Motor neuron (in vitro differentiated cells): ENCODE measurements at regions not wholly inside any gene's neighbourhood (a gene's known extent, or its start where the extent isn't known, plus 50 kb on each side); places are given as distances from the start of the nearest gene placed in this dataset.

Experiments used
- ATAC-seq, 8 experiments: fragments of 200-7000 bp; cut with Tn5 transposase; replicated peaks in 6 of 8; 2 replicates each; pipeline ENCODE4 v1.8.0; 2021; ENCODE audit warnings: mild to moderate bottlenecking in 8 of 8, moderate library complexity in 8 of 8
- H3K27ac ChIP-seq, 2 donors: fragments of 250-450 bp; sonication (Bioruptor Pico); 2 replicates each; pipeline ENCODE4 v1.9.0; 2021; ENCODE audit warnings: antibody characterized with exemption in 2 of 2, mild to moderate bottlenecking in 2 of 2, moderate library complexity in 1 of 2
- H3K4me1 ChIP-seq, 2 donors: fragments of 250-450 bp; sonication (Bioruptor Pico); replicated peaks in 1 of 2; 2 replicates each; pipeline ENCODE4 v1.6.1; 2021; ENCODE audit warnings: antibody characterized with exemption in 2 of 2, mild to moderate bottlenecking in 2 of 2, moderate library complexity in 1 of 2
- H3K4me3 ChIP-seq, 5 donors: fragments of 250-450 bp; sonication (Bioruptor Pico); 2 replicates each; pipeline ENCODE4 v1.9.0; 2021; ENCODE audit warnings: antibody characterized with exemption in 5 of 5, mild to moderate bottlenecking in 5 of 5, moderate library complexity in 4 of 5
- WGBS, 10 experiments: fragments of 450-650 bp; shearing (Covaris generic); methylation state at CpG; one replicate each; pipeline ENCODE4 v1.0.0; 2022; 5-methylcytosine and 5-hydroxymethylcytosine counted together
- in situ Hi-C, 9 experiments: fragments of 400-800 bp; cut with MboI; loops; one replicate each; pipeline ENCODE4 v1.15.0; 2021; ENCODE audit warnings: low sequenced_read_pairs in 9 of 9, low pct_unique_long_range_greater_than_20kb in 2 of 9; ENCODE audit not compliant: unreplicated experiment in 9 of 9

DNA sequence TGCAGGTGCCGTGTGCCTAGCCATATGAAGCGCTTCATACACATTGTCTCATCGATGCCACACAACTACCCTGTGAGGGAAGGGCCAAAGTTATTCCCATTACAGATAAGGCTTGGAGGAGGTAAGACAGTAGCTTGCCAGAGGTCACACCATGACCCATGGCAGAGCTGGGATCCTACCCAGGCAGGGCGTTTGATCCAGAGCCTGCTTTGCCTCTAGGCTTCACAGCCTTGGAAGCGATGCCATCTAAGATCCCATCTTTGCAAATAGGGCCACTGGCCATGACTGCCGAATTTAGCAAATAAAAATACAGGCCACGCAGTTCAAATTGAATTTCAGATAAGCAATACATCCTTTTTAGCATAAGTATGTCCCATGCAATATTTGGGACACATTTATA is 358.2 kb downstream of the BCOR start:
- Histone ChIP-seq H3K27ac (no peak overlapping the region), H3K4me3 (no peak overlapping the region), H3K4me1 (peaks cover 6 to 7% of the 10 kb centered on the region in 2 donors)
- no peak for ATAC-seq
- WGBS, 10 experiments: 41 to 46% methylated on average over 3 to 5 of the region's 7 CpGs; no CpG with 5 or more reads in 8 of the 10 experiments
- in situ Hi-C loops: no loop called here

DNA sequence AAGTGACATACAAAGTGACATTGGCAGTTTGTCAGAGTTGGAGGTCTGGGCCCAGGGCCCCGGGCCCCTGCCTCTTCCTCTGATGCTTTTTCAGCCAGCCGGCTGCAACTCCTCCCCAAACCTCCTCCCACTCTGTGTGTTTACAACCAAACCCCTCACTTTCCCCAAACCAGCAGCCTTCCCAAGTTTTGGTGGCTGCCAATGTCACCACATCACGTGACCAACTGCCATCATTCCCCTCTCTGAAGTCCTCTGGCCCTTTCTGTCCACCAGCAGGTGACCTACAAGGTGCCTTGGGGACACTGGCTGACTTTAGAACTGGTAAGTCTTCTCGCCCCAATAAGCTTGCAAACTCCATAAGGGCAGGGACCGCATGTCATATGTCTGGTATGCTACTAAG is 357.7 kb downstream of the BCOR start:
- ATAC-seq: no peak
- peaks cover under 1 to 5% of the 10 kb centered on the region in 2 donors for H3K4me1 ChIP-seq
- H3K27ac ChIP-seq: no peak overlapping the region
- in situ Hi-C loops: no loop called here
- WGBS, 10 experiments: 40 to 42% methylated on average over 1 to 5 of the region's 5 CpGs; no CpG with 5 or more reads in 8 of the 10 experiments
- no peak overlapping the region for H3K4me3 ChIP-seq

DNA sequence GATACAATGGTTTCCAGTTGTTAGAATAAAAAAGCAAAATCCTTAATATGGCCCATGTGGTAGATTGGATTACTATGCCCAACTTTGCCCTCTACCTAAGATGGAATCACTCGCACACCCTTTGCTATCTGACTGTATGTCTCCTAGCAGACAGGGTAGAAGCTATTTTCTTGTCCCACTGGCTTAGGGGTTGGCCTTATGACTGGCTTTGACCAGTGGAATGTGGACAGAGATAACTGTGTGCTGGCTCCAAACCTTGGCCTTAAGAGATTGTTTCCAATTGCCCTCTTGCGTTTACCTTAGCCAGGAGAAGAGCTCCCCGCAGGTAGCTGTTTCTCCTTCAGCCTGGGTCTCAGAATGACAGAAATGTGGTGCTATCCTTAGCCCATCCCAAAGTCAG is 355.9 kb downstream of the BCOR start:
- Histone ChIP-seq H3K4me1 (no peaks in the 10 kb centered on the region), H3K27ac (no peak overlapping the region), H3K4me3 (no peak overlapping the region)
- in situ Hi-C loops: no loop called here
- 53 to 100% (median 89%) methylated on average over 1 to 3 of the region's 3 CpGs; no CpG with 5 or more reads in 6 of the 10 experiments for WGBS, 10 experiments
- ATAC-seq: no peak

DNA sequence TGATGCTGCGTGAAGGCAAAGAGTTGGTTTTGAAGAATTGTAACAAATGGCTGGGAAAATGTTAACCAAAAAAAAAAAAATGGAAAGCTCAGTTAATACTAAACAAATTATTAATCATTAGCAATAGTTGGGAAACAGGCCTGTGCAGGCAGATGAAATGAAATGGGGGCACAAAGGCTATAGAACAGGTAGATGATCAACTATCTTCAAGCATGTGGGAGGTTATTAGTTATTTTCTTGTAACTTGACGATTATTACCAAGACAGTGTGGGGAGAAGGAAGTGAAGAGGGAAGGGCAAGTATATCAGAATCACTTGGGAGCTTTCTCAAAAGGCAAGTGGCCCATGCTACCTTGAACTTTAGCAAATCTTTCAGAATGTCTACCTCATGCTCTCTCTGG is 351.9 kb downstream of the BCOR start:
- no peak overlapping the region for H3K4me3 ChIP-seq
- WGBS, 10 experiments: 50 to 100% (median 92%) methylated on average over 1 to 2 of the region's 2 CpGs; no CpG with 5 or more reads in 4 of the 10 experiments
- ATAC-seq: no peak
- in situ Hi-C loops: no loop called here
- no peaks in the 10 kb centered on the region for H3K4me1 ChIP-seq
- H3K27ac ChIP-seq: no peak overlapping the region

DNA sequence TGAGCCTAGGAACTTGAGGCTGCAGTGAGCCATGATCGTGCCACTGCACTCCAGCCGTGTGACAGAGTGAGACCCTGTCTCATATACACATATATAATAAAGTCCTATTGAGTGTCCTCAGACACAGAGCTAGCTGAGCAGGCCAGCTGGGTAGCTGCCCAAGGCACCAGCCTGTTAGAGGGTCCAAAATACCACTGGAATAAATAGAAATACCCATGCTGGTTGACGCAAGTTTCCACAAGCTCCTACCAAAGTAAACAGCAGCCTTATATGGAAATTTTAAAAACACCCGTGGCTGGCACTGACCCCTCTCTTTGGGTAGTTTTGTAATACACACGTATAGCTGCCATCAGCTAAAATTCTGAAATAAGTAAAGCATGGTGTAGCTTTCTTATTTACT is 348.6 kb downstream of the BCOR start:
- Histone ChIP-seq H3K4me1 (no peaks in the 10 kb centered on the region), H3K27ac (no peak overlapping the region), H3K4me3 (no peak overlapping the region)
- in situ Hi-C loops: no loop called here
- ATAC-seq: no peak
- 0 to 100% (median 52%) methylated on average over 1 to 3 of the region's 5 CpGs; no CpG with 5 or more reads in 7 of the 10 experiments for WGBS, 10 experiments

DNA sequence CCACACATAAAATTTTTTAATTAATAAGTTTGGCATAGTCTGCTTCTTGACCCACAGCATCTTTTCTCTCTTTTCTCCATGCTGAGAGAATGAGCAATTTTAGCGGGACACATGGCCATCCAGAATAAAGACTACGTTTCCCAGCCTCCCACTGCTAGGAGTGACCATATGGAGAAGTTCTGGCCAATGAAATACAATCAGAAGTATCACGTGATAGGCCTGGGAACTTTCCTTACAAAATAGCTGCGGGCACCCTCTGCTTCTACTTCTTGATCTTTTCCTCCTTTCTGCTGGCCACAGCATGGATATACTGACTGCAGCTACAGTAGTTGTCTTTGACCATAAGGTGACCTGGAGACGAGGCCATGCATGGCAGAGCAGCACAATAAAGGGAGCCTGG is 348.0 kb downstream of the BCOR start:
- Histone ChIP-seq H3K4me3 (no peak overlapping the region), H3K4me1 (peaks cover under 1 to 4% of the 10 kb centered on the region in 2 donors), H3K27ac (no peak overlapping the region)
- in situ Hi-C loops: no loop called here
- ATAC-seq: peak in 1 of 8 experiments; percentile 30
- WGBS, 10 experiments: 40 to 100% (median 42%) methylated on average over 1 to 4 of the region's 5 CpGs; no CpG with 5 or more reads in 5 of the 10 experiments

DNA sequence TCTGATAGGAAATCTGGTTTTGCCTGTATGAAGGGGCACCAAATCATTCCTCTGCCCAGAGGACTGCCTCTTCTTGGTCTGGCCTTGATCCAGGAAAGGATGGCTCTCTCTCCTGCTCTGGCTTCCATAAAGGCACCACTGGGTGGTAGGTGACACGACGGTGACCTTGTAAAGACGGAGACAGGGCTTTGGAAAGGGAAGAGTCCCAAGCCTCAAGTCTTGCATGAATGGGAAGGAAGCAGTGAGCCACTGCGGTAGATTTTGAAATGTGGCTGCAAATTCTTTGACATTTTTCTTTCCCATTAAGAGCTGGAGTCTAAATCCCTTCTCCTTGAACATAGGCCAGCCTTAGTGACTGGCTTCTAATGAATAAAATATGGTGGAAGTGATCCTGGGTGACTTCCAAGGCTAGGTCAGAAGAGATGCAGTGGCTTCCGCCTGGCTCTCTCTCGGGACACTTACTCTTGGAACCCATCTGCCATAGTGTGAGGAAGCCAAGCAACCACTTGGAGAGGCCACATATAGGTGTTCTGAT is 347.4 kb downstream of the BCOR start:
- Histone ChIP-seq H3K4me1 (peaks cover 6 to 10% of the 10 kb centered on the region in 2 donors), H3K4me3 (no peak overlapping the region), H3K27ac (no peak overlapping the region)
- ATAC-seq: no peak
- in situ Hi-C loops: no loop called here
- 20 to 100% (median 60%) methylated on average over 1 to 6 of the region's 6 CpGs; no CpG with 5 or more reads in 5 of the 10 experiments for WGBS, 10 experiments

DNA sequence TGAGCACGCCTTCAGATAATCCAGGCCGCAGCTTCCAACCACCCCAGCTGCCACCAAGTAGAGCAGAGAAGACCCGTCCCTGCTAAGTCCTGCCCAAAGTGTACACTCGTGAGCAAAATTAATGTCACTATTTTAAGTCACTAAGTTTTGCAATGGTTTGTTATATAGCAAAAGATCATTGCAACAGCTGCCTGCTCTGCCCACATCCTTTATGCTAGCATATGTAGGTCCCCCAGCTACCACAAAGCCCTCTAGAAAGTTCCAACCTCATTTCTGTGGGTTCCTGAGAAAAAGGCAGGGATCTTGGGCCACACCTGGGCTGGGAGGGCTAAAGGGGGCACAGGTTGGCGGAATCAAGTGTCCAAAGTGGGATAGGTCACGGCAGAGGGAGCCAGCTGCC is 346.9 kb downstream of the BCOR start:
- H3K27ac ChIP-seq: no peak overlapping the region
- in situ Hi-C loops: no loop called here
- no peak for ATAC-seq
- peaks cover 11 to 13% of the 10 kb centered on the region in 2 donors for H3K4me1 ChIP-seq
- H3K4me3 ChIP-seq: no peak overlapping the region
- WGBS, 10 experiments: 0 to 44% (median 17%) methylated on average over 1 of the region's 6 CpGs; no CpG with 5 or more reads in 7 of the 10 experiments

DNA sequence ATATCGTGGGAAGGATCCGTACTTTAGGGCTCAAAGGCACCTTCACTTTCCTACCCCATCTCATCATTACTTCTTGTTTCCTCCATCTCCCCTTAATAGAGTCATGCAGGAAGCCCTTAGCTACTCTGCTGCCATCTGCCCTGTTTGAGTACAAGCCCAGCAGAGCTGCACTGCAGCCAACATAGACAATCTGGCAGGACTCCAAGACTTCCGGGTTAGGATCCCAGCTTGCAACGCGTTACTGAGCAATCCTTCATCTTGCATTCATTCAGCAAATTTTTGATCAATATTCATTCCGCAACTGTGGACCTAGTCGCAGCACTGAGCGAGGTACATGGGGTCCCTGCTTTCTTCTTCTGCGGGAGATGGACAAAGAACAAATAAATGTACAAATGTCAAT is 344.9 kb downstream of the BCOR start:
- in situ Hi-C loops: no loop called here
- no peak for ATAC-seq
- Histone ChIP-seq H3K27ac (no peak overlapping the region), H3K4me1 (peaks cover 13 to 16% of the 10 kb centered on the region in 2 donors), H3K4me3 (no peak overlapping the region)
- 74 to 100% (median 84%) methylated on average over 2 to 9 of the region's 9 CpGs; no CpG with 5 or more reads in 6 of the 10 experiments for WGBS, 10 experiments

DNA sequence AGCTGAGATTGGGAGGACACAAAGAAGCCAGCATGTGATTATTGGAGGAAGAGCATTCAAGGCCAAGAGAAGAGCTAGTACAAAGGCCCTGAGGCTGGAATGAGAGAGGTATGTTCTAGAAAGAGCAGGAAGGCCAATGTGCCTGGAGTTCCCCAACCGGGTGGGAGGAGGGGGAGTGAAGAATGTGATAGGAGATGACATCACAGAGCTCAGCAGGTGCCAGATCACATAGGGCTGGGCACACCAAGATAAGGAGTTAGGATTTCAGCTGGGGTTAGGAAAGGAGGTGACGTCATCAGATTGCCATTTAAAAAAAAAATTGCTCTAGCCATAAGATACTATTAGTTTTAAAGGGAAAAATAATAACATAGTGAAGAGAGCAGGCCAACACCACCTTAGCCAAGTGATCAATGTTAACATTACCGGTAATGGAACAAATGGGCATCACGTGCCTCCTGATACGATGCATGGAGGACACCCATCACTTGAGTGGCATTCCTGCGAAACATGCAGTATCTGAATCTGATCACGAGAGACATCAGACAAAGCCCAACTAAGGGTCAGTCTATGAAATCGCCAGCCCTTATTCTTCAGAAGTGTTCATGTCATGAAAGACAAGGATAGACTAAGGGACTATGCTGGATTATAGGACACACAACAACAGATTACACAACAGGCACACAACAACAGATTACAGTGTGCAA is 344.3 kb downstream of the BCOR start:
- WGBS, 10 experiments: 65 to 100% (median 87%) methylated on average over 1 to 5 of the region's 8 CpGs; no CpG with 5 or more reads in 4 of the 10 experiments
- Histone ChIP-seq H3K4me1 (peaks cover 13 to 16% of the 10 kb centered on the region in 2 donors), H3K4me3 (no peak overlapping the region), H3K27ac (no peak overlapping the region)
- ATAC-seq: no peak
- in situ Hi-C loops: no loop called here

DNA sequence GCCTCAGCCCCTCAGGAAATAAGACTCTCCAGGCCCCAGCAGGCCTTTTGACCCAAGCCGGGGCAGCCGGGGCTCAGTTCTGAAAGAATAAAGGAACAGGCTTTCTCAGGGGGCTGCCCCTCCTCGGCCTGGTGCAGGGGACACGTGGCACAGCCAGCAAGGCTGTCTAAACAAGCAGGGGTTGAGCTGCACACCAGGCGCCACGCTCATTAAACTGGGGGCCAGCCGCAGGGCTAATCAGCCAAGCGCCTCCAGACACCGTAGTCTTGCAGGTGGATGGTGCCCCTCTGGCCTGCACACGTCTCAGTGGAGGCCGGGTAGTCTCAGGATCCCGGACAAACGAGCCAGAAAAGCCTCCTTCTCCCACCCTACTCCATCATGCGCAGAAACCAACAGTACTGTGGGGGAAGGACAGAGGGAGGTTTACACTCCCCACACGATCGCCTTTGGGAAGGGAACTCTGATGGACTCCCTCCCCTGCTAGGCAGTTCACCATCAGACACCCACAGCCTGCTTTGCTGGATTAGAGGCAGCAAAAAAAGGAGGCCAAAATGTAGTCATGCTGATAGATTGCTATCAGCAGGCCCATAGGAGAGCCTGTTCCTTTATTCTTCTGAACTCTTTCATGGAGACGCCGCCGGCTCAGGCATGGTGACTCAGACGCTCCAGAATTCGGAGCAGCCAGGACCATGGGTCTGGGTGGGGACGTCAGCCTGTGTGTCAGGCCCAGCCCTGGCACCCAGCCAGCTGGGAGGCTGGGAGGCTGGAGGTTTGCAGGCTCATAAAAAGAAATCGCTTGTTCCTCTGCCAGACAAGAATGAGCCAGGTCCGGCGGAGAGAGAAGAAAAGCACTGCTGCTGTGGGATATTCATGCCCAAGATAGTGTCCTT is 342.4 kb downstream of the BCOR start:
- in situ Hi-C loops: no loop called here
- Histone ChIP-seq H3K4me3 (no peak overlapping the region), H3K4me1 (peaks cover 17 to 24% of the 10 kb centered on the region in 2 donors), H3K27ac (peak overlapping the region in 1 of 2 donors; percentile 80)
- 0 to 40% methylated on average over 1 to 2 of the region's 25 CpGs; no CpG with 5 or more reads in 8 of the 10 experiments for WGBS, 10 experiments
- peak; percentile 81 to 96 (median 88) for ATAC-seq

DNA sequence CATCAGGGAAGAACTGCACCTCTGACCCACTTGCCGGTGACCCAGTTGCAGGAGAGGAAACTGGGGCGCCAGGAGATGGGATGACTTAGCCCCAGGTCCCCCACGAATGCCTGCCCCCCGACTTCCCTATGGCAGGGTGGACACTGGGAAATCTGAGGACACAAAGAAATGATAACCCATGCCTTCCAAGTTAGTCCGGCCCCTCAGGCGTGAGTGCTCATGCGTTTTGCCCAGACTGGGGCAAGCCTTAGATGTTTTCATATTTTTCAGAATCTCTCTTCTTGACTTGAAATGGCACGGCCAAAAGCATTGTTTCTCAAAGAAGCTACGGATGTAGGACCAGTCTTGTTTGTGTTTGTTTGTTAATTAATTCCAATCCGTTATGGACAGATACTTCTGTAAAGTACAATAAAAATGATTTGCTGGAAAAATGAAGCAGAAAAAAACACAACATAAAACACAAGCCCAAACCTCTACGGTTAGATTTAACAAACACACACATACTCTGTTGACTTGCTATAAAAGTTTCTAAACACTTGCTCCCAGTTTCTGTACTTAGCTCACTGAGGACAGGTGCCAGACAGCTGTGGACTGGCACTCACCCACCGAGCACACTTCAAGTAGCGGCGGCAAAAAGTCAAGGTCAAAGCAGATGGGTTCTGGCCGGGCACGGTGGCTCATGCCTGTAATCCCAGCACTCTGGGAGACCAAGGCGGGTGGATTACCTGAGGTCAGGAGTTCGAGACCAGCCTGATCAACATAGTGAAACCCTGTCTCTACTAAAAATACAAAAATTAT is 341.5 kb downstream of the BCOR start:
- H3K4me3 ChIP-seq: no peak overlapping the region
- ATAC-seq: peak in 1 of 8 experiments; percentile 10
- H3K4me1 ChIP-seq: peaks cover 17 to 24% of the 10 kb centered on the region in 2 donors
- in situ Hi-C loops: no loop called here
- peak overlapping the region in 1 of 2 donors; percentile 24 for H3K27ac ChIP-seq
- 39 to 100% (median 96%) methylated on average over 1 to 12 of the region's 18 CpGs; no CpG with 5 or more reads in 5 of the 10 experiments for WGBS, 10 experiments
